HepG2 (cell line): ENCODE measurements at regions not wholly inside any gene's neighbourhood (a gene's known extent, or its start where the extent isn't known, plus 50 kb on each side); places are given as distances from the start of the nearest gene placed in this dataset.

ENCODE experiments used
- ATM ChIP-seq: fragments of 450-650 bp; IDR thresholded peaks from 2 replicates; pipeline ENCODE4 v1.7.1; 2017; ENCODE audit warnings: mild to moderate bottlenecking, borderline replicate concordance
- BCL3 ChIP-seq: sonication (generic); formaldehyde crosslinking; IDR thresholded peaks from 2 replicates; pipeline ENCODE4 v1.5.1; 2020; ENCODE audit warnings: mild to moderate bottlenecking, missing genetic modification reagents, moderate library complexity
- CBX1 ChIP-seq: IDR thresholded peaks from one replicate; pipeline ENCODE4 v1.6.1; 2016; ENCODE audit warnings: antibody characterized with exemption, low read depth
- CHD4 ChIP-seq: fragments of 200-600 bp; sonication (generic); IDR thresholded peaks from 2 replicates; pipeline ENCODE4 v1.7.0; 2017; ENCODE audit warnings: mild to moderate bottlenecking, low read length, borderline replicate concordance
- EEA1 ChIP-seq: sonication (generic); formaldehyde crosslinking; IDR thresholded peaks from 2 replicates; pipeline ENCODE4 v1.5.1; 2020; ENCODE audit warnings: mild to moderate bottlenecking, missing genetic modification reagents, borderline replicate concordance
- FOXC1 ChIP-seq: sonication (generic); formaldehyde crosslinking; IDR thresholded peaks from 2 replicates; pipeline ENCODE4 v1.8.0; 2022; ENCODE audit warnings: mild to moderate bottlenecking, missing genetic modification reagents, borderline replicate concordance
- GATAD1 ChIP-seq: IDR thresholded peaks from 2 replicates; pipeline ENCODE4 v1.6.1; 2016; ENCODE audit warnings: missing genetic modification reagents, missing compliant biosample characterization
- MTF2 ChIP-seq: sonication (generic); formaldehyde crosslinking; IDR thresholded peaks from 2 replicates; pipeline ENCODE4 v1.5.0; 2020; ENCODE audit warnings: missing genetic modification reagents, borderline replicate concordance
- MXD1 ChIP-seq: sonication (generic); formaldehyde crosslinking; IDR thresholded peaks from 2 replicates; pipeline ENCODE4 v1.4.0; 2020; ENCODE audit warnings: mild to moderate bottlenecking, missing genetic modification reagents
- PCBP1 ChIP-seq: fragments of 200-400 bp; formaldehyde crosslinking; IDR thresholded peaks from 2 replicates; pipeline ENCODE4 v1.6.1; 2017; ENCODE audit warnings: mild to moderate bottlenecking, low read depth, low read length, borderline replicate concordance
- REPIN1 ChIP-seq: sonication (generic); formaldehyde crosslinking; IDR thresholded peaks from 2 replicates; pipeline ENCODE4 v1.8.0; 2022; ENCODE audit warnings: missing genetic modification reagents, low read depth, mild to moderate bottlenecking, borderline replicate concordance
- RNF219 ChIP-seq: sonication (generic); formaldehyde crosslinking; IDR thresholded peaks from 2 replicates; pipeline ENCODE4 v1.5.0; 2020; ENCODE audit warnings: mild to moderate bottlenecking, missing genetic modification reagents
- SALL2 ChIP-seq: sonication (generic); formaldehyde crosslinking; IDR thresholded peaks from 2 replicates; pipeline ENCODE4 v1.8.1; 2023; ENCODE audit warnings: mild to moderate bottlenecking, missing genetic modification reagents, inconsistent platforms
- TAF1 ChIP-seq: sonication (generic); formaldehyde crosslinking; IDR thresholded peaks from 2 replicates; pipeline ENCODE4 v1.4.0; 2020; ENCODE audit warnings: missing genetic modification reagents
- TERF1 ChIP-seq: sonication (generic); formaldehyde crosslinking; IDR thresholded peaks from 2 replicates; pipeline ENCODE4 v1.8.0; 2022; ENCODE audit warnings: mild to moderate bottlenecking, missing genetic modification reagents, moderate library complexity
- ZC3H13 ChIP-seq: sonication (generic); formaldehyde crosslinking; IDR thresholded peaks from 2 replicates; pipeline ENCODE4 v1.8.1; 2023; ENCODE audit warnings: mild to moderate bottlenecking, missing genetic modification reagents, moderate library complexity
- ZNF275 ChIP-seq: sonication (generic); formaldehyde crosslinking; IDR thresholded peaks from 2 replicates; pipeline ENCODE4 v1.8.0; 2022; ENCODE audit warnings: missing genetic modification reagents, mild to moderate bottlenecking, inconsistent platforms, borderline replicate concordance
- ZNF282 ChIP-seq: fragments of 450-650 bp; IDR thresholded peaks from 2 replicates; pipeline ENCODE4 v1.6.1; 2018; ENCODE audit not compliant: partially characterized antibody
- ZNF414 ChIP-seq: sonication (generic); formaldehyde crosslinking; IDR thresholded peaks from 2 replicates; pipeline ENCODE4 v1.5.0; 2020; ENCODE audit warnings: missing genetic modification reagents
- ZNF552 ChIP-seq: sonication (generic); formaldehyde crosslinking; IDR thresholded peaks from 2 replicates; pipeline ENCODE4 v1.9.0; 2022; ENCODE audit warnings: missing genetic modification reagents, mild to moderate bottlenecking, borderline replicate concordance
- ZNF644 ChIP-seq: IDR thresholded peaks from 2 replicates; pipeline ENCODE4 v1.6.1; 2016; ENCODE audit warnings: low read depth
- ZNF777 ChIP-seq: sonication (generic); formaldehyde crosslinking; IDR thresholded peaks from 2 replicates; pipeline ENCODE4 v1.4.0; 2020; ENCODE audit warnings: missing genetic modification reagents

- no peak for TF ChIP-seq MXD1 (CRISPR knock-in tag)
- no peak for TF ChIP-seq ZNF275 (CRISPR knock-in tag)
- TF ChIP-seq TAF1 (CRISPR knock-in tag) = no peak
- TF ChIP-seq REPIN1 (CRISPR knock-in tag) = peak; percentile 70; the same call in 1 of the 2 replicates
- no peak for TF ChIP-seq RNF219
- TF ChIP-seq GATAD1 (CRISPR knock-in tag) = no peak
- TF ChIP-seq CHD4 = no peak
- 0 out of 2 replicates have a peak, but pooled peaks have one; percentile 26 for TF ChIP-seq ZNF552 (CRISPR knock-in tag)
- TF ChIP-seq ZNF414 (CRISPR knock-in tag) = no peak
- no peak for TF ChIP-seq BCL3
- TF ChIP-seq ZNF644 (CRISPR knock-in tag) = no peak
- no peak for TF ChIP-seq FOXC1
- no peak for TF ChIP-seq PCBP1
- TF ChIP-seq EEA1 (CRISPR knock-in tag) = no peak
- no peak for TF ChIP-seq MTF2 (CRISPR knock-in tag)
- no peak for TF ChIP-seq ZNF777 (CRISPR knock-in tag)
- TF ChIP-seq SALL2 (CRISPR knock-in tag) = 0 out of 2 replicates have a peak, but pooled peaks have one; percentile 37
- TF ChIP-seq ZC3H13 (CRISPR knock-in tag) = no peak
- TF ChIP-seq ZNF282 = no peak
- no peak for TF ChIP-seq ATM
- TF ChIP-seq TERF1 (CRISPR knock-in tag) = no peak
- TF ChIP-seq CBX1 = no peak
These were observed 150.9 kb downstream of the RFC3 start (continued) for GRCh38 chr13:33968520-33969507.
